ENCODE measurements at regions not wholly inside any gene's neighbourhood (a gene's known extent, or its start where the extent isn't known, plus 50 kb on each side); places are given as distances from the start of the nearest gene placed in this dataset.

DNA sequence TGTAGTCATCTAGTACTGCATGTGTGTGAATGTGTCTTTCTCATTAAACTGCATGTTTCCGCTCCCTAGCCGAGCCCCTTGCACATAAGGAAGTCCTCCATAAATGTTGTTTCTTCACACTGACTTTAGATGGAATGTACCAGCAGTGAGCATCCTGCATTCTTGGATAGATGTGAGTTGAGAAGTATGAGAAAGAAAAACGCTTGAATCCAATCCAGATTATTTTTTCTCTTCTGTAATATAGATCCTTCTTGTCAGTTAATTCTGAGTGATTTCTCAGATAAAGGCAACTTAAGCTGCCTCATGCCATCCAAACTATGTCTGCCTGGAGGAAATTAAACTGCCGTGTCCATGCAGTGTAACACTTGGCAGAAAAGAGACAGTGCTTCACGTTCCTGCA, 268.1 kb upstream of the ISX start:
- H2AK5ac ChIP-seq (ENCODE audit: low read length, severe bottlenecking), result no peak overlapping the region
- no peak overlapping the region for H3K18ac ChIP-seq (ENCODE audit: low read depth in 1 of 2, low read length in 2 of 2)
- H3K23ac ChIP-seq (ENCODE audit: low read length in 2 of 2), result no peak overlapping the region
- H3K27ac ChIP-seq (ENCODE audit: low read length, poor library complexity, severe bottlenecking), result no peak overlapping the region
- H3K4me3 ChIP-seq (ENCODE audit: insufficient read depth in 1 of 2, low read depth in 1 of 2, low read length in 2 of 2), result no peak overlapping the region
- no peak overlapping the region for H2BK5ac ChIP-seq (ENCODE audit: low read depth, low read length, poor library complexity, severe bottlenecking)
- no peak overlapping the region for H3K14ac ChIP-seq (ENCODE audit: low read length in 2 of 2)
- H3K4me2 ChIP-seq (ENCODE audit: low read length, poor library complexity, severe bottlenecking), result no peak overlapping the region
- H2BK15ac ChIP-seq (ENCODE audit: low read depth, poor library complexity, severe bottlenecking), result no peak overlapping the region
- no peak overlapping the region for H2AFZ ChIP-seq (ENCODE audit: low read depth, low read length)
- no peaks in the 10 kb centered on the region for H3K27me3 ChIP-seq (ENCODE audit: control insufficient read depth in 1 of 2, insufficient read depth in 1 of 2, low read length in 2 of 2)
- H2BK12ac ChIP-seq (ENCODE audit: low read length in 2 of 2), result no peak overlapping the region
- no peak overlapping the region for H3K9ac ChIP-seq (ENCODE audit: low read length)
- H4K91ac ChIP-seq (ENCODE audit: low read length), result no peak overlapping the region
- H3K4me1 ChIP-seq (ENCODE audit: control insufficient read depth, insufficient read depth, low read depth, low read length), result no peaks in the 10 kb centered on the region
- WGBS, result 93% methylated on average over 1 of the region's 5 CpGs
- no peak overlapping the region for H2BK120ac ChIP-seq (ENCODE audit: low read depth, low read length)
- H3K4ac ChIP-seq (ENCODE audit: low read depth in 1 of 2, low read length in 2 of 2), result no peak overlapping the region
- H4K8ac ChIP-seq (ENCODE audit: low read length), result no peak overlapping the region
- H3K9me3 ChIP-seq (ENCODE audit: control insufficient read depth, low read length), result no peaks in the 10 kb centered on the region
- H3K36me3 ChIP-seq (ENCODE audit: control insufficient read depth in 1 of 2, insufficient read depth in 2 of 2, low read depth in 1 of 2, low read length in 2 of 2), result no peaks in the 10 kb centered on the region
- no peak for DNase-seq
- no peaks in the 10 kb centered on the region for H3K79me1 ChIP-seq (replicated peaks; ENCODE audit: low read length, poor library complexity, severe bottlenecking)

GRCh38 chr22:34798605-34799004, 267.4 kb upstream of the ISX start:
- H3K4me1 ChIP-seq (ENCODE audit: control insufficient read depth, insufficient read depth, low read depth, low read length), result no peaks in the 10 kb centered on the region
- no peak overlapping the region for H3K9ac ChIP-seq (ENCODE audit: low read length)
- H3K18ac ChIP-seq (ENCODE audit: low read depth in 1 of 2, low read length in 2 of 2), result no peak overlapping the region
- H2BK12ac ChIP-seq (ENCODE audit: low read length in 2 of 2), result no peak overlapping the region
- H4K8ac ChIP-seq (ENCODE audit: low read length), result no peak overlapping the region
- no peak overlapping the region for H2BK120ac ChIP-seq (ENCODE audit: low read depth, low read length)
- no peaks in the 10 kb centered on the region for H3K27me3 ChIP-seq (ENCODE audit: control insufficient read depth in 1 of 2, insufficient read depth in 1 of 2, low read length in 2 of 2)
- H4K91ac ChIP-seq (ENCODE audit: low read length), result no peak overlapping the region
- no peak overlapping the region for H2BK15ac ChIP-seq (ENCODE audit: low read depth, poor library complexity, severe bottlenecking)
- no peak overlapping the region for H3K4me2 ChIP-seq (ENCODE audit: low read length, poor library complexity, severe bottlenecking)
- H3K9me3 ChIP-seq (ENCODE audit: control insufficient read depth, low read length), result no peaks in the 10 kb centered on the region
- no peaks in the 10 kb centered on the region for H3K36me3 ChIP-seq (ENCODE audit: control insufficient read depth in 1 of 2, insufficient read depth in 2 of 2, low read depth in 1 of 2, low read length in 2 of 2)
- no peak overlapping the region for H3K23ac ChIP-seq (ENCODE audit: low read length in 2 of 2)
- no peak for DNase-seq
- no peak overlapping the region for H2AFZ ChIP-seq (ENCODE audit: low read depth, low read length)
- no peak overlapping the region for H3K4me3 ChIP-seq (ENCODE audit: insufficient read depth in 1 of 2, low read depth in 1 of 2, low read length in 2 of 2)
- 52% methylated on average over 3 of the region's 3 CpGs for WGBS
- H2AK5ac ChIP-seq (ENCODE audit: low read length, severe bottlenecking), result no peak overlapping the region
- H3K14ac ChIP-seq (ENCODE audit: low read length in 2 of 2), result no peak overlapping the region
- H3K4ac ChIP-seq (ENCODE audit: low read depth in 1 of 2, low read length in 2 of 2), result no peak overlapping the region
- H2BK5ac ChIP-seq (ENCODE audit: low read depth, low read length, poor library complexity, severe bottlenecking), result no peak overlapping the region
- H3K79me1 ChIP-seq (replicated peaks; ENCODE audit: low read length, poor library complexity, severe bottlenecking), result no peaks in the 10 kb centered on the region
- no peak overlapping the region for H3K27ac ChIP-seq (ENCODE audit: low read length, poor library complexity, severe bottlenecking)

DNA sequence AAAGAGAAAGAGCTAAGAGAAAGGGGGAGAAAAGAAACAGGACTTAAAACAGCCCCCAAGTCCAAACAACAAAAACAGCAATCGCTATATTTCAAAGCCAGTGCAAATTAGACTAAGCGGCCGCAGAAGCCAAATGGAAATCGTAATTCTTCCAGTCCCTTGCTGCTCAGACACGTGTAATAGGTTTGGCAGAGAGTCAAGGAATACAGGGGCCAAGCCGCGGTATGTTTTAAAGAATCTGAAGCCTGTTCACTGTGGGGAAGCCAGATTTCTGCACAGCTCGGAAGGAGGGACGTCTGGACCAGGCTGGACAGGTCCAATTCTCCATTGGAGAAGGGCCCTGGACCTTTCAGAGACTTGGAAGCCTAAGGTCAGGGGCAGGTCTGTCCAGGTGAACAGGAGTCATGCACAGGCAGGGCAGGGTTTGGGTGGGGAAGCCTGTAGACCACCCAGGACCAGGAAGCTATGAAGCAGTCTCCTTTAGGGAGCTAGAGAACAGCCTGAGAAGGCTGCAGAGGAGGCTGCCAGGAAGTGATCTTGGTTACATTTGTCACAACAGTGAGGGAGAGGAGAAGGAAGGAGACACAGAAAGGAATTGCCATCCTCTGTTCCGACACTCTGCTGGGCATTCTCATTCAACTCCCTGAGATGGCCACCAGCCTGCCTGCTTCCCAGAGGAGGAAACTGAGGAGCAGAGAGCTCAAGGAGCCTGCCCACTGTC, 265.5 kb upstream of the ISX start:
- Histone ChIP-seq H2BK120ac (ENCODE audit: low read depth, low read length) (no peak overlapping the region), H3K23ac (ENCODE audit: low read length in 2 of 2) (no peak overlapping the region), H3K27ac (ENCODE audit: low read length, poor library complexity, severe bottlenecking) (no peak overlapping the region), H2BK12ac (ENCODE audit: low read length in 2 of 2) (no peak overlapping the region), H3K4me2 (ENCODE audit: low read length, poor library complexity, severe bottlenecking) (no peak overlapping the region), H3K27me3 (ENCODE audit: control insufficient read depth in 1 of 2, insufficient read depth in 1 of 2, low read length in 2 of 2) (no peaks in the 10 kb centered on the region), H2BK15ac (ENCODE audit: low read depth, poor library complexity, severe bottlenecking) (no peak overlapping the region), H4K8ac (ENCODE audit: low read length) (no peak overlapping the region), H3K79me1 (replicated peaks; ENCODE audit: low read length, poor library complexity, severe bottlenecking) (no peaks in the 10 kb centered on the region), H3K9ac (ENCODE audit: low read length) (no peak overlapping the region), H2BK5ac (ENCODE audit: low read depth, low read length, poor library complexity, severe bottlenecking) (no peak overlapping the region), H3K4me1 (ENCODE audit: control insufficient read depth, insufficient read depth, low read depth, low read length) (no peaks in the 10 kb centered on the region), H2AK5ac (ENCODE audit: low read length, severe bottlenecking) (no peak overlapping the region), H3K36me3 (ENCODE audit: control insufficient read depth in 1 of 2, insufficient read depth in 2 of 2, low read depth in 1 of 2, low read length in 2 of 2) (no peaks in the 10 kb centered on the region), H3K18ac (ENCODE audit: low read depth in 1 of 2, low read length in 2 of 2) (no peak overlapping the region), H3K4me3 (ENCODE audit: insufficient read depth in 1 of 2, low read depth in 1 of 2, low read length in 2 of 2) (no peak overlapping the region), H3K14ac (ENCODE audit: low read length in 2 of 2) (no peak overlapping the region), H2AFZ (ENCODE audit: low read depth, low read length) (no peak overlapping the region), H3K4ac (ENCODE audit: low read depth in 1 of 2, low read length in 2 of 2) (no peak overlapping the region), H4K91ac (ENCODE audit: low read length) (no peak overlapping the region), H3K9me3 (ENCODE audit: control insufficient read depth, low read length) (no peaks in the 10 kb centered on the region)
- WGBS, result 64% methylated on average over 10 of the region's 10 CpGs
- peak; percentile 6 for DNase-seq

DNA sequence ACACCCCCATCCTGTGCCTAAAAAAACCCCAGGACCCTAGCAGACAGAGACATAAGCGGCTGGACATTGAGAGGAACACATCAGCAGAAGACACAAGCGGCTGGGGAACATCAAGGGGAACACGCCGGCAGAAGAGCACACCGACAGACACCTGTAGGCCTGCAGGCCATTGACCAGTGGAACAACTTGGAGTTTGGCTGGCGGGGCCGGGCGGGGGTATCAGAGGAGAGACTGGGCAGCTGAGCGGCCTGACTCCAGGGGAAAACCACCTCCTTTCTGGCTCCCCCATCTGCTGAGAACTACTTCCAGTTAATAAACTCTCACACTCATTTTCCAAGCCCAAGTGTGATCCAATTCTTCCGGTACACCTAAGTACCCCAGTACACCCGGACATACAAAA, 264.7 kb upstream of the ISX start:
- Histone ChIP-seq H3K18ac (ENCODE audit: low read depth in 1 of 2, low read length in 2 of 2) (no peak overlapping the region), H3K27ac (ENCODE audit: low read length, poor library complexity, severe bottlenecking) (no peak overlapping the region), H3K4ac (ENCODE audit: low read depth in 1 of 2, low read length in 2 of 2) (no peak overlapping the region), H3K4me2 (ENCODE audit: low read length, poor library complexity, severe bottlenecking) (no peak overlapping the region), H2AFZ (ENCODE audit: low read depth, low read length) (no peak overlapping the region), H4K8ac (ENCODE audit: low read length) (no peak overlapping the region), H2BK12ac (ENCODE audit: low read length in 2 of 2) (no peak overlapping the region), H3K4me3 (ENCODE audit: insufficient read depth in 1 of 2, low read depth in 1 of 2, low read length in 2 of 2) (no peak overlapping the region), H3K14ac (ENCODE audit: low read length in 2 of 2) (no peak overlapping the region), H2BK5ac (ENCODE audit: low read depth, low read length, poor library complexity, severe bottlenecking) (no peak overlapping the region), H2BK120ac (ENCODE audit: low read depth, low read length) (no peak overlapping the region), H3K36me3 (ENCODE audit: control insufficient read depth in 1 of 2, insufficient read depth in 2 of 2, low read depth in 1 of 2, low read length in 2 of 2) (no peaks in the 10 kb centered on the region), H3K27me3 (ENCODE audit: control insufficient read depth in 1 of 2, insufficient read depth in 1 of 2, low read length in 2 of 2) (no peaks in the 10 kb centered on the region), H3K9ac (ENCODE audit: low read length) (no peak overlapping the region), H3K9me3 (ENCODE audit: control insufficient read depth, low read length) (no peaks in the 10 kb centered on the region), H3K4me1 (ENCODE audit: control insufficient read depth, insufficient read depth, low read depth, low read length) (no peaks in the 10 kb centered on the region), H3K23ac (ENCODE audit: low read length in 2 of 2) (no peak overlapping the region), H4K91ac (ENCODE audit: low read length) (no peak overlapping the region), H2AK5ac (ENCODE audit: low read length, severe bottlenecking) (no peak overlapping the region), H2BK15ac (ENCODE audit: low read depth, poor library complexity, severe bottlenecking) (no peak overlapping the region), H3K79me1 (replicated peaks; ENCODE audit: low read length, poor library complexity, severe bottlenecking) (no peaks in the 10 kb centered on the region)
- DNase-seq, result no peak
- WGBS, result 84% methylated on average over 11 of the region's 11 CpGs

Data from mesenchymal stem cell (in vitro differentiated cells and primary cell).